Neural crest cell (in vitro differentiated cells): ENCODE measurements at regions not wholly inside any gene's neighbourhood (a gene's known extent, or its start where the extent isn't known, plus 50 kb on each side); places are given as distances from the start of the nearest gene placed in this dataset.
A peak's percentile ranks its signal among the peaks of the same experiment; 100 is the strongest.

Source experiments
- DNase-seq: peaks from one replicate; pipeline ENCODE4 v3.0.0; 2021; ENCODE audit warnings: low read depth, mixed read lengths, low spot score
- H3K27ac Mint-ChIP-seq: one replicate; pipeline ENCODE4 v1.8.0; 2021; ENCODE audit warnings: mild to moderate bottlenecking, mixed read lengths; ENCODE audit not compliant: unreplicated experiment
- H3K27me3 Mint-ChIP-seq: 2 replicates; pipeline ENCODE4 v1.8.0; 2021; ENCODE audit warnings: low read depth, mild to moderate bottlenecking, mixed read lengths
- H3K36me3 Mint-ChIP-seq: 2 replicates; pipeline ENCODE4 v1.8.0; 2021; ENCODE audit warnings: low read depth, mild to moderate bottlenecking, mixed read lengths
- H3K4me1 Mint-ChIP-seq: 2 replicates; pipeline ENCODE4 v1.8.0; 2021; ENCODE audit warnings: mixed read lengths
- H3K4me3 Mint-ChIP-seq: one replicate; pipeline ENCODE4 v1.8.0; 2021; ENCODE audit warnings: mild to moderate bottlenecking, mixed read lengths
- H3K9me3 Mint-ChIP-seq: 2 replicates; pipeline ENCODE4 v1.8.0; 2021; ENCODE audit warnings: mixed read lengths
- CTCF ChIP-seq: fragments of 200-600 bp; sonication (generic); conservative IDR thresholded peaks from 2 replicates; pipeline ENCODE4 v1.5.0; 2021; ENCODE audit warnings: antibody characterized with exemption, mild to moderate bottlenecking

- TF ChIP-seq CTCF = no peak
- no peak for DNase-seq
- Mint-ChIP-seq H3K27ac (no peak overlapping the region), H3K4me3 (no peak overlapping the region), H3K9me3 (peaks cover 5% of the 10 kb centered on the region), H3K27me3 (no peaks in the 10 kb centered on the region), H3K4me1 (peaks cover 33% of the 10 kb centered on the region), H3K36me3 (peaks cover 6% of the 10 kb centered on the region)
Observed at GRCh38 chr15:75136758-75137157, 64.9 kb upstream of the C15orf39 start.

GRCh38 chr15:75138016-75138999, 63.4 kb upstream of the C15orf39 start:
- peaks cover 10% of the 10 kb centered on the region for H3K36me3 Mint-ChIP-seq
- H3K27ac Mint-ChIP-seq = peak overlapping the region; percentile 94
- H3K4me1 Mint-ChIP-seq = peaks cover 33% of the 10 kb centered on the region
- no peak overlapping the region for H3K4me3 Mint-ChIP-seq
- no peaks in the 10 kb centered on the region for H3K27me3 Mint-ChIP-seq
- no peak for DNase-seq
- peaks cover 9% of the 10 kb centered on the region for H3K9me3 Mint-ChIP-seq
- no peak for TF ChIP-seq CTCF

GRCh38 chr15:75140080-75140879, 61.4 kb upstream of the C15orf39 start:
- Mint-ChIP-seq H3K4me3 (no peak overlapping the region), H3K27me3 (no peaks in the 10 kb centered on the region), H3K27ac (peak overlapping the region; percentile 75), H3K36me3 (peaks cover 10% of the 10 kb centered on the region), H3K9me3 (peaks cover 9% of the 10 kb centered on the region), H3K4me1 (peaks cover 33% of the 10 kb centered on the region)
- TF ChIP-seq CTCF = no peak
- no peak for DNase-seq

GRCh38 chr15:75142499-75142898, 59.2 kb upstream of the C15orf39 start:
- peaks cover 33% of the 10 kb centered on the region for H3K4me1 Mint-ChIP-seq
- H3K27ac Mint-ChIP-seq = no peak overlapping the region
- H3K36me3 Mint-ChIP-seq = peaks cover 10% of the 10 kb centered on the region
- H3K4me3 Mint-ChIP-seq = no peak overlapping the region
- peaks cover 9% of the 10 kb centered on the region for H3K9me3 Mint-ChIP-seq
- TF ChIP-seq CTCF = no peak
- no peak for DNase-seq
- H3K27me3 Mint-ChIP-seq = no peaks in the 10 kb centered on the region

- no peak for TF ChIP-seq CTCF
- no peak for DNase-seq
- no peak overlapping the region for H3K4me3 Mint-ChIP-seq
- peaks cover 10% of the 10 kb centered on the region for H3K36me3 Mint-ChIP-seq
- peaks cover 21% of the 10 kb centered on the region for H3K4me1 Mint-ChIP-seq
- H3K27me3 Mint-ChIP-seq = no peaks in the 10 kb centered on the region
- no peak overlapping the region for H3K27ac Mint-ChIP-seq
- H3K9me3 Mint-ChIP-seq = peaks cover 9% of the 10 kb centered on the region
Observed at GRCh38 chr15:75143738-75144334, 57.8 kb upstream of the C15orf39 start.
